Mesenteric fat pad (tissue), 1 donor: ENCODE measurements at regions not wholly inside any gene's neighbourhood (a gene's known extent, or its start where the extent isn't known, plus 50 kb on each side); places are given as distances from the start of the nearest gene placed in this dataset.
"Not testable (repeated sequence)": the region's sequence is repeated elsewhere in the genome, so short reads cannot be mapped to it uniquely, and the experiment has no call there.

Experiments
- DNase-seq: peaks from one replicate; pipeline ENCODE4 v3.0.0-alpha.2; 2020; ENCODE audit warnings: low spot score
- donor health status: DM: yes; HTN: yes; CAD: no.

DNA sequence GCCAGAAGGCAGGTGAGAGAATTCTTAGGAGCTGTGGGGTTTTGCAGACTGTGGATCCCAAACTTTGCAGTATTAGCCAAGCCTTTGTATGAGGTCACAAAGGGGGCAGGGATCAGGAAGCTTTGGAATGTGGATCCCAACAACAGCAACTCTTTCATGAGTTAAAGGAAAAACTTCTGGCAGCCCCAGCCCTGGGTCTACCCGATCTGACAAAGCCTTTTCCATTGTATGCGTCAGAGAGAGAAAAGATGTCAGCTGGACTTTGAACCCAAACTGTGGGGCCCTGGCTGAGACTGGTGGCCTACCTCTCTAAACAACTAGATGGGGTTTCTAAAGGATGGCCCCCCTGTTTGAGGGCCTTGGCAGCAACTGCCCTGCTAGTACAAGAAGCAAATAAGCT lies 101.8 kb upstream of the OSBPL11 start:
- not testable (repeated sequence) for DNase-seq

DNA sequence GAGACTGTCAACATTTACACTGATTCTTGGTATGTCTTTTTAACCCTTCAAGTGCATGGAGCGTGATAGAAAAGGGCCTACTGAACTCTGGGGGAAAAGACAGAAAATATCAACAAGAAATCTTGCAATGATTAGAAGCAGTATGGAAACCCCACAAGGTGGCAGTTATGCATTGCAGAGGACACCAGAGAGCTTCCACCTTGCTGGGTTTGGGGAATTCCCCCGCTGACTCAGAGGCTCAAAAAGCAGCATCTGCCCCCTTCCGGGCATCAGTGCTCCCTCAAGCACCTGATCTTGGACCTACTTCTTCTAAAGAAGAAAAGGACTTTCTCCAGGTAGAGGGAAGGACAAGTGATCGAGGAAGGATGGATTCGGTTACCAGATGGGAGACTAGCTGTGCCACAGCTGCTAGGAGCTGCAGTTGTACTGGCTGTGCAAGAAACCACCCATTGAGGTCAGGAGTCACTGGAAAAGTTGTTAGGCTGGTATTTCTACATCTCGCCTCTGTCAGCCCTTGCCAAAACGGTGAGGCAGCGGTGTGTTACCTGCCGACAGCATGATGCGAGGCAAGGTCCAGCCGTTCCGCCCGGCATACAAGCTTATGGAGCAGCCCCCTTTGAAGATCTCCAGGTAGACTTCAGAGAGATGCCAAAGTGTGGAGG lies 102.8 kb upstream of the OSBPL11 start:
- DNase-seq, result not testable (repeated sequence)

DNA sequence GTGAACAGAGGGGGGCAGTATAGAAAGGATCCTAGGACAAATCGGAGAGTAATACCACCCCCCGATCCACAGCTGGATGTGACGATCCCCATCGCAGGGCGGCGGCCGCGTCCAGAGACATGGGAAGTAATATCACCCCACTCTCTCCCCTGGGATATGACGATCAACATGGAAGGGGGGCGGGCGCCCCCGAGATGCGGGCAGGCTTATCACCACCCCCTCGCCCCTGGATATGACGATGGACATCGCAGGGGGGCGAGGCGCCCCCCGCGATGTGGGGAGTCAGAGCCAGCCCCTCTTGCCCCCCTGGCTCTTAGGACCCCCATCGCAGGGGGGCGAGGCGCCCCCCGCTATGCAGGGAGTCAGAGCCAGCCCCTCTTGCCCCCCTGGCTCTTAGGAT lies 120.4 kb upstream of the OSBPL11 start:
- DNase-seq, result no peak

DNA sequence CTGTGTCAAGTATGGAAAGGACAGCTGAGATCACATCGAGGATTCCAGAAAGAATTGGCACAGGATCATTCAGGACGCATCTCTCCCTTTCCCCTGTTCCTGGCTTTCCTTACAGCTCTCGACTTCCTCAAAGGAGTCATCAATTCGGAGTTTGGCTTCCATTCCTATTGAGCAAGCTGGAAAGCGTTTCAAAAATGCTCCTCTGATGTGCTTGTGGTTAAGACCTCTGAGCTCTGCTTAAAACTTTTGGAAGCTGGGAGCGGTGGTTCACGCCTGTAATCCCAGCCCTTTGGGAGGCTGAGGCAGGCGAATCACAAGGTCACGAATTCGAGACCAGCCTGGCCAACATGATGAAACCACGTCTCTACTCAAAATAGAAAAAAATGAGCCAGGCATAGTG lies 136.9 kb upstream of the OSBPL11 start:
- DNase-seq, result not testable (repeated sequence)

DNA sequence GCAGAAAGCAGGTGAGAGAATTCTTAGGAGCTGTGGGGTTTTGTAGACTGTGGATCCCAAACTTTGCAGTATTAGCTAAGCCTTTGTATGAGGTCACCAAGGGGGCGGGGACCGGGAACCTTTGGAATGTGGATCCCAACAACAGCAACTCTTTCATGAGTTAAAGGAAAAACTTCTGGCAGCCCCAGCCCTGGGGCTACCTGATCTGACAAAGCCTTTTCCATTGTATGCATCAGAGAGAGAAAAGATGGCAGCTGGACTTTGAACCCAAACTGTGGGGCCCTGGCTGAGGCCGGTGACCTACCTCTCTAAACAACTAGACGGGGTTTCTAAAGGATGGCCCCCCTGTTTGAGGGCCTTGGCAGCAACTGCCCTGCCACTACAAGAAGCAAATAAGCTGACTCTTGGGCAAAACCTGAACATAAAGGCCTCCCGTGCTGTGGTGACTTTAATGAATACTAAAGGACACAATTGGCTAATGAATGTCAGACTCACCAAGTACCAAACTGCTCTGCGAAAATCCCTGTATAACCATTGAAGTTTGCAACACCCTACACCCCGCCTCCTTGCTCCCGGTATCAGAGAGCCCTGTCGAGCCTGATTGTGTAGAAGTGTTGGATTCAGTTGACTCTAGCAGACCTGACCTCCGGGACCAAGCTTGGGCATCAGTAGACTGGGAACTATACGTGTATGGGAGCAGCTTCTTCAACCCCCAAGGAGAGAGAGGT lies 146.9 kb upstream of the OSBPL11 start:
- DNase-seq, result not testable (repeated sequence)

DNA sequence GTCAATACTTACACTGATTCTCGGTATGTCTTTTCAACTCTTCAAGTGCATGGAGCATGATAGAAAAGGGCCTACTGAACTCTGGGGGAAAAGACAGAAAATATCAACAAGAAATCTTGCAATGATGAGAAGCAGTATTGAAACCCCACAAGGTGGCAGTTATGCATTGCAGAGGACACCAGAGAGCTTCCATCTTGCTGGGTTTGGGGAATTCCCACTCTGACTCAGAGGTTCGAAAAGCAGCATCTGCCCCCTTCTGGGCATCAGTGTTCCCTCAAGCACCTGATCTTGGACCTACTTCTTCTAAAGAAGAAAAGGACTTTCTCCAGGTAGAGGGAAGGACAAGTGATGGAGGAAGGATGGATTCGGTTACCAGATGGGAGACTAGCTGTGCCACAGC lies 147.5 kb upstream of the OSBPL11 start:
- not testable (repeated sequence) for DNase-seq

DNA sequence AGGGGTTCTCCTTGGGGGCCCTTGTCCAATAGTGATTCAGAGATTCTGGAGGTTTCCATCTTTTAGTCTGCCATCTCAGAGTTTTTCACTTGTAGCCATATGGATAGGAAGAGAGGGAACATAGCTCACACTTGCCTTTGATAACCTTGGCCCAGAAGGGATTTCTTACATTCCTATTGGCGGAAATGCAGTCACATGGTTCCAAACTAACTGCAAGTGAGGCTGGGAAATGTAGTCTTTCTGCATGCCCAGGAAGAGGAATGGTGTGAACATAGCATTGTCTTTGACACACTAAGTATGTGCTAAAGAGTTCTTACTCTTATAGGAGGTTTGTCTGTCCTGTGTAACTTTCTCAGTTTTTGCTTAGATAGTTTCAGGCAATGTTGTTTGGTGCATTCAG lies 161.8 kb upstream of the OSBPL11 start:
- not testable (repeated sequence) for DNase-seq

DNA sequence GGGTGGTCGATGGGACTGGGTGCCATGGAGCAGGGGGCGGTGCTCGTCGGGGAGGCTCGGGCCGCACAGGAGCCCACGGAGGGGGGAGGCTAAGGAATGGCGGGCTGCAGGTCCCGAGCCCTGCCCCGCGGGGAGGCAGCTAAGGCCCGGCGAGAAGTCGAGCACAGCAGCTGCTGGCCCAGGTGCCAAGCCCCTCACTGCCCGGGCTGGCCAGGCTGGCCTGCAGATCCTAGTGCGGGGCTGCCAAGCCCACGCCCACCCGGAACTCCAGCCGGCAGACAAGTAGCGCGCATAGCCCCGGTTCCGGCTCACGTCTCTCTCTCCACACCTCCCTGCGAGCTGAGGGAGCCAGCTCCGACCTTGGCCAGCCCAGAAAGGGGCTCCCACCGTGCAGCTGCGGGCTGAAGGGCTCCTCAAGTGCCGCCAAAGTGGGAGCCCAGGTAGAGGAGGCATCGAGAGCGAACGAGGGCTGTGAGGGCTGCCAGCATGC lies 163.4 kb upstream of the OSBPL11 start:
- DNase-seq, result not testable (repeated sequence)

DNA sequence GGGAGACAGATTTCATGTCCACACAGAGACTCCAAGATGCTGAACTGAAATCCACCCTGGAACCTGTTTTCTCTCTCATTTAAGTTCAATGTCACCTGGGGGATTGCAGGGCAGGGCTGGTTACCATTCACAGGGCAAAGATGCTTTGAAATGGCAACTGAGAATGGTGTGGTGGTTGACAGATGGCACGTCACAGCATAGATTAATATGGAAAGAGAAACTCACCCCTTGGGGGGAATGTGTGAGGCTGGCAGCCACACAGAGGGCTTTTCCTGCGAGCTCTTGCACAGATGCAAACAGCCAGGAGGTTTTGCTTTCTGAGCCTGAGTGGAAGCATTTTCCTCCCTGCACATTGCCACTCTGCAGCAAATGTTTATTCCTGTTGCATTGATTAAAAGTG lies 167.3 kb upstream of the OSBPL11 start:
- DNase-seq, result not testable (repeated sequence)

DNA sequence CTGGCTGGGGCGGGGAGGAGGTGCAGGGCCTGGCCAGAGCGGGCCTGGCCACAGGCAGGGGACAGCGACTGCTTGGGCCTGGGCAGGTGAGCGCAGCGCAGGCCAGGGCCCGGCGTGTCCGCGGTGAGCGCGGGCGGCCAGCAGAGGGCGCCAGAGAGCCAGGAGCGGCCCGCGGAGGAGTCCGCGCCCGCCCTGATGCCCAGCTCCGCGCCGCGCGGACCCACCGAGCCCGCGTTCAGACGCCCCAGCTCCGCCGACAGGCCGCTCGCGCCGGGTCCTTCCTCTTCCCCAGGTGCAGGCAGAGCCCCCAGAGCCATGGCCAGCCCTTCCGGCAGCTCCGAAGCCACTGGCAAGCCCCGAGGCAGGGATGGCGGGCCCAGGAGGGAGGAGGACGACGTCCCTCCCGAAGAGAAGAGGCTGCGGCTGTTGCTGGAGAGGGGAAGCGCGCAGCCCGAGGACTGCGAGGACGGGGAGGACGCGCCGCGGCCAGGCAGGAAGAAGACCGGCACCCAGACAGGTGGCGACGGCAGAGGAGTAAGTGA lies 171.1 kb upstream of the OSBPL11 start:
- DNase-seq, result not testable (repeated sequence)

DNA sequence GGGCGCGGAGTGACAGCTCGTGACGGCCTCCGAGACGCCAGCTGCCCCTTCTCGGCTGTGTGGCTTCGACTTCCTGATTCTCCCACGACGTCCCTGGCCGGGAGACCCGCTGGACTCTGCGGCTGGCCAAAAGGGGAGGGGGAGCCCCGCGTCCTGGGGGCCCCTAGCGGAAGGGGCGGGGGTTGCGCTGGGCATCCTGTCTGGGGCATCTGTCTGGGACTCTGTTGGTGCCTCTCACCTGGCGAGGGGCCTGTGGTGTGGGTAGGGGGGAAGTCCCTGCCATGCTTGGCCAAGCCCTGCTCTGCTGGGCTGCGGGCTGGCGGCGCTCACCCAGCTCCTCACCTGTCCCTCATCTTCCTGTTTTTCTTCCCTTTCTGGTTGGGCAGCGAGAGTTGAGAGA lies 171.6 kb upstream of the OSBPL11 start:
- not testable (repeated sequence) for DNase-seq

DNA sequence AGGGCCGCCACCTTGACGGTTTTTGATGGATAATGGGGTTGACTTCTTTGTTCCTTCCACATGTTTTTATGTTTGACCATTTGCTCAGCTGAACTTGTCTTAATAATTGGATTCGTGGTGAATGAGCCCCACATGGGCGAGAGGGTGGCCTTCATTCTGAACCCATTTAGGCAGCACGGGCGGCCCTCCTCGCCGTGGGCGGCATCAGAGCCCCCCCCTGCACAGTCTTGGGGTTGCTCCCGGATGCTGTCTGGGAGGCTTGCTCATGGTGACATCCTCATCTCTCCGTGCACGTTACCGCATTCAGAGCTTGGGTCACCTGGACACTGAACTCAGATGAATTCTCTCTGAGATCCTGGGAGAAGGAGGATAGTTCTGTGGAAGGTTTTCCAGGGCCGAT lies 172.3 kb upstream of the OSBPL11 start:
- DNase-seq, result no peak

DNA sequence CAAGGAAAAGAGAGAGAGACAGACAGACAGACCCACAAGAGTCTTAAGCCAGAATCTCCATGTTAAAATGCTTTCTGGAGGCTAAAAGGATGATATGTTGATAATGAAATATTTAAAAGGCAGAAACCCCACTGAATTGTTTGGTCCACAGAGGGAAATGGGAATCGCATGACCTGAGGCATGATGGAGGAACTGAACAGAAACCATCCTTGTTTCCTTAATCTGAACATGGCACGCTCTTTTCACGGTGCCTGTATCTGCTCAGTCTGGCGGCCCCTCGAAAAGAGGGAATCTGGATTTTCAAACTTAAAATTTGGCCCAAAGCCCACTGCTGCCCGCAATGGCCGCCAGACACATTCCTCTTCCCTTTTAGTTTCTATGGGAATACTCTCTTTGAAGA lies 173.5 kb upstream of the OSBPL11 start:
- DNase-seq, result not testable (repeated sequence)

DNA sequence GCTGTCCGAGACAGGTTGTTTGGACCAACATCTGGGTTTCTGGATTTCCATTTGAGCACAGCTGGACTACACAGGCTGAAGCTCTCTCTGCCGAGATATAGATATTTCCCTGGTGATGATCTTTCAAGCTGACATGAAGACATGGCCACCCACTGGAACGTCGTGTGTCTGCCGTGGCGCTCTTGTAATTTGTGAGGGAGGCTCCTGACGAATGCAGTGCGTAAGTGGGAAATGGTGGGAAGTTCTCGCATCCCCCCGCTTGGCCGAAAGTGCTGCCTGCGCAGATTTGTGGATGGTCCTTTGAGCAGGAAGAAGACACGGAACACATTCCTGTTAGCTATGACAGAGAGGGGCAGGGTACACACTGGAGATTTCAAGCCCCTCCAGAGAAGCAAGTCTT lies 176.2 kb upstream of the OSBPL11 start:
- DNase-seq, result not testable (repeated sequence)

DNA sequence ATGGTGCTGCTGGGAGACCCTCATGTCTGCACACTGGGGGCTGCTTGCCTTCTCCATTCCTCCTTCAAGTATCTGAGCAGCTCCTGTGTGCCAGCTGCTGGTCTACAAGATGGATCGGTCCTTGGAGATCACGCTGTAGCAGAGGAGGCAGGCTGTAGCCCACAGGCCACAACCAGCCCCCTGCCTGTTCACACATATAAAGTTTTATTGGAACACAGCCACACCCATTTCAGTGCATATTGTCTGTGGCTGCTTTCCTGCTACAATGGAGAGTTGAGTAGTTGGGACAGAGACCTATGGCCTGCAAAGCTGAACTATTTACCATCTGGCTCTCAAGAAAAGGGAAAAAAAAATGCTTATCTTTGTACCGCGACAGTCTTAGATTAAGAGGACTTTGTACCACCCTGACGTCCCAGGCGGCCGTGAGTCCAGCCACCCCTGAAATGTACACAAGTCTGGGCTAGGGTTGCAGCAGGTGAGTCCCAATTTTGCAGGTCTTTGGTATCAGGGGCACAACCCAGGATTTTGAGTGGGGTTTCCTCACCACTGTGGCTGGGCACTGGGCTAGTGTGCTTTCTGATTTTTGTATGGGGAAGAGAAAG lies 179.2 kb upstream of the OSBPL11 start:
- not testable (repeated sequence) for DNase-seq

DNA sequence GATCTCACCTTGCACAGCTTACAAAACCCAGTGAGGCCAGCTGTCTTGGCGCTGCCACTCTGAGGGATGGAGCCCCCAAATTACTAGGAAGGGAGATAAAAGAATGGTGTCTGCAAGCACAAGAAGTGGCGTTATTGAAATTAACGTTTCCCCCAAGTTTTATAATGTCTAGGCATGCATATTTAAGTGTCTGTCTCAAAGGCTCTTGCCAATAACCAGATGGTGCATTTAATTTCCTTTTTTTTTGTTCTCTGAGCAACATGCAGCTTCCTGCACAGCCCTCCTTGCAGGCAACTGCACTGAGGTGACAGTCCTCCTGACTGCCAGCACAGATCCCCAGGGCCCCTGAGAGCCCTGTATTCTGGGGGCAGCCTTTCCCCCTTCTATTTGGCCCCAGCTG lies 179.8 kb upstream of the OSBPL11 start:
- DNase-seq, result not testable (repeated sequence)

DNA sequence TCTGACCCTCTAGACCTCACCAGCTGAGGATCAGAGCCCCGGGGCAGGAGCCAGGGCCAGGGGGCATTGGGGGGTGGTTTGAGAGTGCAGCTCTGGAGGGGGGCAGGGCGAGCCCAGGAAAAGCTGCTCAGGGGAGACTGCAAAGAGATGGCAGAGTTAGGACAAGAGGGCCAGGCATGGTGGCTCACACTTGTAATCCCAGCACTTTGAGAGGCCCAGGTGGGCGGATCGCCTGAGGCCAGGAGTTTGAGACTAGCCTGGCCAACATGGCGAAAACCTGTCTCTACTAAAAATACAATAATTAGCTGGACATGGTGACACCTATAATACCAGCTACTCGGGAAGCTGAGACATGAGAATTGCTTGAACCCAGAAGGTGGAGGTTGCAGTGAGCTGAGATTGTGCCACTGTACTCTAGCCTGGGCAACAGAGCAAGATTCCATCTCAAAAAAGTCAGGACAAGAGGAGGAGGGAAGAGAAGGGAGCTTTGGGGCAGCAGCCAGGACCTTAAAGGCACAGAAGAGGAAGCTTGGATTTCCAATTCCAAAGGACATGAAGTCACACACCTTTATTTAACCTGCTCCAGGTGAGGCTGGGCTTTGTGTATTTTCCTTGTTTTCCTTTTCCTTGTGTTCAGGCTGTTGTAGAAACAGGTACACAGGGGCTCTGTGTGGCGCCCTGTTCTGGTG lies 180.5 kb upstream of the OSBPL11 start:
- DNase-seq, result not testable (repeated sequence)

DNA sequence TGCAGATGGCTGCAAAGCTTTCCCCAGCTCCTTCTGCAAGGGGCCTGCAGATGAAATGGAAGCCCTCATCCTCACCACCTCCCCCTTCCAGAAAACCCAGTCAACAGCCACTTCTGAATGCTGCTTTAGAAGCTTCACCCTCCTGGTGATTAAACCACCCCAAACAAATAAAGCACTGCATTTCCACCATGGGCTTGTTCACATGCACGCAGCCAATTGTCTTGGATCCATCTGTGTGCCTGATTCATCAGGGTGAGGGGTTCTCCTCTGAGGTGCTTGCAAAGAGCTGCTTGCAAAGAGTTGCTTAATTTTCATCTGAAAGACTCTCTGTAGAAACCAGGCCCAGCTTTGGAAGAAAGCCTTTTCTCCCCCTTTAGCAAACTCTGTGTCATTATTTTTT lies 184.0 kb upstream of the OSBPL11 start:
- not testable (repeated sequence) for DNase-seq

DNA sequence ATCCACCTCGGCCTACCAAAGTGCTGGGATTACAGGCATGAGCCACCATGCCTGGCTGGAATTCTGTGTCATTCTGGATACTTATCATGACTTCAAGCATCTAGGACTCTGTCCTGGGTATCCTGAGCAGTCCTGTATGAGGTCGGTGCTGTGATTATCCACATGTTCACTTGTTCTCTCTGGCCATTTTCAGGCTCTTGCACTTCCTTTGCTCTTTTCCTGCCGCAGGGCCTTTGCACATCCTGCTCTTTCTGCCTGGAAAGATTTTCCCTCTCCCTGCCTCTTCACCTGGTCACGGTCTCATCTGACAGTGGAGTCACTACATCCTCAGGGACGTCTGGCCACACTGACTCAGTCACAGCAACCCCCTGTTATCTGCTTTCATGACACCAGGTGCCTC lies 184.6 kb upstream of the OSBPL11 start:
- DNase-seq, result not testable (repeated sequence)

DNA sequence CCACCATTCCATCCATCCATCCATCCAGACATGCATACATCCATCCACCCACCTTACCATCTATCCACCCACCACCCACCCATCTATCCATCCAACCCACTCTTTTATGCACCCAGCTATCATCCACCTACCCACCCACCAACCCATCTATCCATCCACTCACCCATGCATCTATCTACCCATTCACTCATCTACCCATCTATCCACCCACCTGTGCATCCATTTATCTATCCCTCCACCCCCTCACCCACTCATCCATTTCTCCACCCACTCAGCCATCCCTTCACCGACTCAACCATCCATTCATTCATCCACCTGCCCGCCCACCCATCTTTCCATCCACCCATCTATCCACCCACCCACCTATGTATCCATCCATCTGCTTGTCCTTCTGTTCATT lies 186.4 kb upstream of the OSBPL11 start:
- DNase-seq, result not testable (repeated sequence)

DNA sequence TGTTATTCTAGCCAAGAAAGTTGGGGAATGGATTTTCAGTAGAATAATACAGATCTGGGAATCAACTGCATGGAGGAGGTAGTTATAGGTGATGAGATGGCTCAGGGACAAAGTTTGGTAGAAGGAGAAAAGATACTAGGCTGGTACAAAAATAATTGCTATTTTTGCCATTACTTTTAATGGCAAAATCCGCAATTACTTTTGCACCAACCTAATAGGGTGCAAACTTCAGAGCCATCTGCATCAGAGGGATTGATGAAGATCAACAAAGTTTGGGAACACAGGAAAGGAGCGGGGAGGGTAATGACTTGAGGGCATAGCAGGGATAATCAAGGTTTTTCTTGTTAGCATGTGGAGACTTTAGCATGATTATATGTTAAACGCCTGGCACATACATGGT lies 178.7 kb upstream of the ROPN1B start:
- not testable (repeated sequence) for DNase-seq
